Left lung (tissue), 4 donors: ENCODE measurements at regions not wholly inside any gene's neighbourhood (a gene's known extent, or its start where the extent isn't known, plus 50 kb on each side); places are given as distances from the start of the nearest gene placed in this dataset.

Experiments
- ATAC-seq: fragments of 200-7000 bp; cut with Tn5 transposase; one replicate; pipeline ENCODE4 v1.9.1; 2020; ENCODE audit warnings: moderate library complexity
- DNase-seq, 4 donors: peaks; one replicate each; pipeline ENCODE4 v3.0.0-alpha.2; 2013 to 2020
- H3K27ac ChIP-seq, 2 donors: fragments of 200-600 bp; sonication (generic) in 1 of 2; one replicate each; pipeline versions ENCODE4 v1.5.0 to v1.8.0; 2020 to 2021
- H3K27me3 ChIP-seq, 2 donors: fragments of 200-600 bp; sonication (generic) in 1 of 2; one replicate each; pipeline versions ENCODE4 v1.5.0 to v1.8.0; 2020 to 2021
- H3K36me3 ChIP-seq, 2 donors: fragments of 200-600 bp; sonication (generic) in 1 of 2; one replicate each; pipeline versions ENCODE4 v1.5.0 to v1.8.0; 2020 to 2021
- H3K4me1 ChIP-seq, 2 donors: fragments of 200-600 bp; one replicate each; pipeline ENCODE4 v1.8.0; 2021
- H3K4me3 ChIP-seq, 2 donors: fragments of 200-600 bp; sonication (generic) in 1 of 2; one replicate each; pipeline versions ENCODE4 v1.5.0 to v1.8.0; 2020 to 2021; ENCODE audit warnings: mild to moderate bottlenecking in 1 of 2
- H3K9me3 ChIP-seq, 2 donors: fragments of 200-600 bp; sonication (generic) in 1 of 2; one replicate each; pipeline versions ENCODE4 v1.5.0 to v1.8.0; 2020 to 2021
- CTCF ChIP-seq, 2 donors: fragments of 200-600 bp; sonication (generic) in 1 of 2; IDR thresholded peaks; one replicate each; pipeline versions ENCODE4 v1.5.0 to v1.8.0; 2021; ENCODE audit warnings: antibody characterized with exemption in 2 of 2
- intact Hi-C, 2 donors: fragments of 100-400 bp; cut with DNase I; formaldehyde crosslinking; loops; one replicate each; pipeline versions ENCODE4 v1.11.2 to v1.14.2; 2022
- donor health status: DM: no; HTN: yes; CAD: no.
- donor health status: DM: no; HTN: no; CAD: no.

GRCh38 chr2:235268535-235268934, 225.3 kb upstream of the AGAP1 start:
- no peak for TF ChIP-seq CTCF (IDR thresholded peaks at IDR 0.05)
- DNase-seq: no peak
- peaks cover 0 to 6% of the 10 kb centered on the region in 2 donors for H3K4me1 ChIP-seq
- intact Hi-C loops: no loop called here
- no peak overlapping the region for H3K27ac ChIP-seq
- no peak overlapping the region for H3K4me3 ChIP-seq
- peaks cover 0 to 11% of the 10 kb centered on the region in 2 donors for H3K27me3 ChIP-seq
- H3K36me3 ChIP-seq: no peaks in the 10 kb centered on the region
- no peak for ATAC-seq
- H3K9me3 ChIP-seq: no peaks in the 10 kb centered on the region

DNA sequence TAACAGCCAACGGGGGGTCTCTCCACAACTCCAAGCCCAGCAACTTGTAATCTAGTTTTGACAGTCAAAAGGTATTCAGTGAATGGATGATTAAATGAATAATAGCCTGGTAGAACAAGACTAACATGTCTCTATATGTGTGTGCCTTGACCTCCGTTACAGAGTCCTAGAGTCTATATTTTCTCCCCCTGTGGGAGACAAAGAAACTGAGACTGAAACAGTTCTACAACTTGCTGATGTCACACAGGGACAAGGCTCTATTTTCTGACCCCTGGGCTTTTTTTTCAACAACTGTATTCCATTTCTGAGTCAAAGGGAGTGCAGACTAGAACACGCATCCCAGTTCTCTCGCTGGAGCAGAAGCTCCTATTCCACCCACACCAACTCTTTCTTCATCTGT, 223.6 kb upstream of the AGAP1 start:
- H3K4me1 ChIP-seq: peaks cover 0 to 6% of the 10 kb centered on the region in 2 donors
- intact Hi-C loops: no loop called here
- H3K4me3 ChIP-seq: no peak overlapping the region
- DNase-seq: no peak
- no peak for ATAC-seq
- no peaks in the 10 kb centered on the region for H3K9me3 ChIP-seq
- no peak overlapping the region for H3K27ac ChIP-seq
- no peak for TF ChIP-seq CTCF (IDR thresholded peaks at IDR 0.05)
- H3K27me3 ChIP-seq: peaks cover 0 to 6% of the 10 kb centered on the region in 2 donors
- H3K36me3 ChIP-seq: no peaks in the 10 kb centered on the region

DNA sequence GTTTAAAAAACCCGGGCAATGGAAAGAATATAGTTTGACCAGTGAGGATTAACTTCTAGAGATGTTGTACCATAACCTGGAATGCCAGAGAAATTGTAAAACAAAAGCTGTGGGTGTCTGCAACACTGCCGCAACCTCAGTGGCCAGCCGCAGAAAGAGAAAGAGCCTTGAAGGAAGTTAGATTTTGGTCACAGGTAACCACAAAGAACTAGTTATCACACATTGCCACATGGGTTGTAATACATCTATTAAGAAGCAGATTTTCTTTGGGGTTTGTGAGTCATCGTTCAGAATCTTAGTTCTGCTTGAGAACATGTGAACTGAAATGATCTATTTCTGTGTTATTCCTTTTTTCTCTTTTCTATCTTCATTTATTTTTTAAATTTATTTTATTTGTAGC, 222.9 kb upstream of the AGAP1 start:
- DNase-seq: no peak
- Histone ChIP-seq H3K4me1 (peaks cover 0 to 6% of the 10 kb centered on the region in 2 donors), H3K36me3 (no peaks in the 10 kb centered on the region), H3K27me3 (peaks cover 0 to 6% of the 10 kb centered on the region in 2 donors), H3K4me3 (no peak overlapping the region), H3K9me3 (no peaks in the 10 kb centered on the region), H3K27ac (no peak overlapping the region)
- TF ChIP-seq CTCF (IDR thresholded peaks at IDR 0.05): no peak
- no peak for ATAC-seq
- intact Hi-C loops: no loop called here

- Histone ChIP-seq H3K4me1 (peaks cover 0 to 6% of the 10 kb centered on the region in 2 donors), H3K27me3 (peaks cover 0 to 6% of the 10 kb centered on the region in 2 donors), H3K36me3 (no peaks in the 10 kb centered on the region), H3K27ac (no peak overlapping the region), H3K4me3 (no peak overlapping the region), H3K9me3 (no peaks in the 10 kb centered on the region)
- intact Hi-C loops: no loop called here
- TF ChIP-seq CTCF (IDR thresholded peaks at IDR 0.05): no peak
- DNase-seq (no peak), ATAC-seq (no peak)
These were observed 221.9 kb upstream of the AGAP1 start for GRCh38 chr2:235271936-235272335.

GRCh38 chr2:235274023-235274422, 219.8 kb upstream of the AGAP1 start:
- no peak for DNase-seq
- no peaks in the 10 kb centered on the region for H3K9me3 ChIP-seq
- no peak for ATAC-seq
- no peaks in the 10 kb centered on the region for H3K4me1 ChIP-seq
- H3K27me3 ChIP-seq: peaks cover 0 to 6% of the 10 kb centered on the region in 2 donors
- TF ChIP-seq CTCF (IDR thresholded peaks at IDR 0.05): no peak
- no peak overlapping the region for H3K4me3 ChIP-seq
- intact Hi-C loops: no loop called here
- H3K36me3 ChIP-seq: no peaks in the 10 kb centered on the region
- H3K27ac ChIP-seq: no peak overlapping the region
